ENCODE measurements at regions not wholly inside any gene's neighbourhood (a gene's known extent, or its start where the extent isn't known, plus 50 kb on each side); places are given as distances from the start of the nearest gene placed in this dataset.

GRCh38 chr16:86151239-86151851 is 252.4 kb downstream of the IRF8 start:
- TF ChIP-seq KDM5A (IDR thresholded peaks at IDR 0.05) (no peak), CEBPB (IDR thresholded peaks at IDR 0.05) (no peak), CTCF (IDR thresholded peaks at IDR 0.05) (no peak), ZNF302 (CRISPR knock-in tag; IDR thresholded peaks at IDR 0.05) (no peak), MAX (IDR thresholded peaks at IDR 0.05) (no peak), EP300 (IDR thresholded peaks at IDR 0.05) (no peak)

Measured in A549 (cell line).